GM12878 (cell line): ENCODE measurements at regions not wholly inside any gene's neighbourhood (a gene's known extent, or its start where the extent isn't known, plus 50 kb on each side); places are given as distances from the start of the nearest gene placed in this dataset.

Source experiments
- POLR2A ChIP-seq: IDR thresholded peaks from 2 replicates; pipeline ENCODE4 v1.6.1; 2011; ENCODE audit warnings: low read depth, mild to moderate bottlenecking, low read length
- POLR2AphosphoS2 ChIP-seq: IDR thresholded peaks from 2 replicates; pipeline ENCODE4 v1.6.1; 2011; ENCODE audit warnings: low read depth, mild to moderate bottlenecking, low read length, improper control_type of control experiment, moderate library complexity
- POLR2AphosphoS5 ChIP-seq: IDR thresholded peaks from 2 replicates; pipeline ENCODE4 v1.6.1; 2011; ENCODE audit warnings: mild to moderate bottlenecking, low read length, inconsistent platforms
- TF ChIP-seq, protein P1 (sequence below), 3 experiments: IDR thresholded peaks in 2 of 3; conservative IDR thresholded peaks in 1 of 3; 2 replicates each; pipeline ENCODE4 v1.5.1; 2011; ENCODE audit warnings: low read depth in 3 of 3, low read length in 3 of 3, mild to moderate bottlenecking in 3 of 3, control low read depth in 2 of 3, moderate library complexity in 2 of 3, inconsistent platforms in 1 of 3, mixed read lengths in 1 of 3; ENCODE audit not compliant: control insufficient read depth in 2 of 3, insufficient read depth in 1 of 3; ENCODE audit errors: extremely low read depth in 1 of 3
- TF ChIP-seq, protein P2 (sequence below): IDR thresholded peaks from 2 replicates; pipeline ENCODE4 v1.6.1; 2011; ENCODE audit warnings: low read depth, mild to moderate bottlenecking, low read length, moderate library complexity, borderline replicate concordance; ENCODE audit errors: extremely low read depth

DNA sequence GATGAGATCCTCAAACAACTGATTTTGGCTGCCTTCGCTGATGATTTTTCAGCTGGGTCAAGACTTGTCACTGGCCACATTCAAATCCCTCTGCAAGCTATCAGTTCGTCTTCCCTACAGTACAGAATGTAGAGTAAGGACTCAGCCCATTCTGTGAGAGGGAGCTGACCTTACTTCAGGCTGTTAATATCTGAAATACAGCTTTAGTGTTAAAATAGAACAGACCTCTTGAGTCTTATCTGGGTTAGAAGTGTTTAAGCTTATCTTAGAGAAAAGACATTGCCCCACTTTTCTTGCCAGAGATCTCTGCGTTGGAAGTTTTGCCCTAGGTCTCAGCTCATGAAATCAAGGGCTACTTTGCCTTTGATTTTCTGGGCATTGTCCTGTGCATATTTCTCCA lies 383.4 kb upstream of the LARGE1 start:
- TF ChIP-seq POLR2A (no peak), POLR2AphosphoS2 (no peak), POLR2AphosphoS5 (no peak)
- TF ChIP-seq, protein P1, sequence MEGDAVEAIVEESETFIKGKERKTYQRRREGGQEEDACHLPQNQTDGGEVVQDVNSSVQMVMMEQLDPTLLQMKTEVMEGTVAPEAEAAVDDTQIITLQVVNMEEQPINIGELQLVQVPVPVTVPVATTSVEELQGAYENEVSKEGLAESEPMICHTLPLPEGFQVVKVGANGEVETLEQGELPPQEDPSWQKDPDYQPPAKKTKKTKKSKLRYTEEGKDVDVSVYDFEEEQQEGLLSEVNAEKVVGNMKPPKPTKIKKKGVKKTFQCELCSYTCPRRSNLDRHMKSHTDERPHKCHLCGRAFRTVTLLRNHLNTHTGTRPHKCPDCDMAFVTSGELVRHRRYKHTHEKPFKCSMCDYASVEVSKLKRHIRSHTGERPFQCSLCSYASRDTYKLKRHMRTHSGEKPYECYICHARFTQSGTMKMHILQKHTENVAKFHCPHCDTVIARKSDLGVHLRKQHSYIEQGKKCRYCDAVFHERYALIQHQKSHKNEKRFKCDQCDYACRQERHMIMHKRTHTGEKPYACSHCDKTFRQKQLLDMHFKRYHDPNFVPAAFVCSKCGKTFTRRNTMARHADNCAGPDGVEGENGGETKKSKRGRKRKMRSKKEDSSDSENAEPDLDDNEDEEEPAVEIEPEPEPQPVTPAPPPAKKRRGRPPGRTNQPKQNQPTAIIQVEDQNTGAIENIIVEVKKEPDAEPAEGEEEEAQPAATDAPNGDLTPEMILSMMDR (IDR thresholded peaks at IDR 0.05 in 2 of 3, conservative IDR thresholded peaks at IDR 0.05 in 1 of 3; ENCODE audit: control insufficient read depth in 2 of 3, extremely low read depth in 1 of 3, insufficient read depth in 1 of 3, low read depth in 3 of 3, low read length in 3 of 3): no peak
- TF ChIP-seq, protein P2, sequence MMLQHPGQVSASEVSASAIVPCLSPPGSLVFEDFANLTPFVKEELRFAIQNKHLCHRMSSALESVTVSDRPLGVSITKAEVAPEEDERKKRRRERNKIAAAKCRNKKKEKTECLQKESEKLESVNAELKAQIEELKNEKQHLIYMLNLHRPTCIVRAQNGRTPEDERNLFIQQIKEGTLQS: no peak
